Adrenal gland (tissue), 5 donors: ENCODE measurements at regions not wholly inside any gene's neighbourhood (a gene's known extent, or its start where the extent isn't known, plus 50 kb on each side); places are given as distances from the start of the nearest gene placed in this dataset.

Experiments used
- CTCF ChIP-seq, 6 experiments: fragments of 450-650 bp in 4 of 6; fragments of 200-600 bp in 2 of 6; sonication (generic) in 1 of 6; IDR thresholded peaks; 1 replicate in 5 of 6; 2 replicates in 1 of 6; pipeline versions ENCODE4 v1.5.1 to v1.8.0; 2016 to 2021; ENCODE audit warnings: antibody characterized with exemption in 6 of 6, mild to moderate bottlenecking in 2 of 6, moderate library complexity in 1 of 6
- POLR2A ChIP-seq, 2 donors: fragments of 450-650 bp; IDR thresholded peaks; one replicate each; pipeline ENCODE4 v1.6.1; 2017; ENCODE audit warnings: antibody characterized with exemption in 2 of 2, mild to moderate bottlenecking in 2 of 2, moderate library complexity in 1 of 2
- donor health status: DM: no; HTN: no; CAD: no.

GRCh38 chr9:129273941-129274684 is 96.1 kb upstream of the IER5L start:
- no peak for TF ChIP-seq CTCF (IDR thresholded peaks at IDR 0.05)
- no peak for TF ChIP-seq POLR2A (IDR thresholded peaks at IDR 0.05)
